Body of pancreas (tissue), 4 donors: ENCODE measurements at regions not wholly inside any gene's neighbourhood (a gene's known extent, or its start where the extent isn't known, plus 50 kb on each side); places are given as distances from the start of the nearest gene placed in this dataset.

Experiments used
- ATAC-seq: fragments of 150-250 bp; one replicate; pipeline ENCODE4 v1.9.1; 2016
- DNase-seq, 4 donors: peaks; one replicate each; pipeline ENCODE4 v3.0.0-alpha.2; 2019
- H3K27ac ChIP-seq, 4 donors: fragments of 200-600 bp; sonication (generic); 1 replicate in 3 of 4; 2 replicates in 1 of 4; pipeline versions ENCODE4 v1.5.1 to v1.6.1; 2016 to 2019; ENCODE audit warnings: mild to moderate bottlenecking in 1 of 4, mixed read lengths in 1 of 4, moderate library complexity in 1 of 4
- H3K27me3 ChIP-seq, 2 donors: fragments of 200-600 bp; sonication (generic); one replicate each; pipeline ENCODE4 v1.6.0; 2016; ENCODE audit warnings: mild to moderate bottlenecking in 1 of 2
- H3K36me3 ChIP-seq, 2 donors: fragments of 200-600 bp; sonication (generic); replicated peaks in 1 of 2; 2 replicates each; pipeline ENCODE4 v1.5.1; 2016; ENCODE audit warnings: low read depth in 2 of 2; ENCODE audit not compliant: insufficient read depth in 1 of 2
- H3K4me1 ChIP-seq: fragments of 200-600 bp; sonication (generic); one replicate; pipeline ENCODE4 v1.6.0; 2016
- H3K4me3 ChIP-seq, 2 donors: fragments of 200-600 bp; sonication (generic); 1 replicate in 1 of 2; 2 replicates in 1 of 2; pipeline ENCODE4 v1.5.1; 2016 to 2019
- H3K9me3 ChIP-seq, 3 donors: fragments of 200-600 bp; sonication (generic); 1 replicate in 2 of 3; 2 replicates in 1 of 3; pipeline ENCODE4 v1.5.1; 2016
- CTCF ChIP-seq, 7 experiments: fragments of 450-650 bp in 4 of 7; fragments of 200-600 bp in 3 of 7; sonication (generic) in 3 of 7; IDR thresholded peaks; one replicate each; pipeline ENCODE4 v1.5.1; 2016 to 2019; ENCODE audit warnings: antibody characterized with exemption in 7 of 7
- POLR2A ChIP-seq, 3 donors: fragments of 450-650 bp; IDR thresholded peaks; one replicate each; pipeline ENCODE4 v1.6.1; 2016; ENCODE audit warnings: antibody characterized with exemption in 3 of 3, mild to moderate bottlenecking in 2 of 3
- WGBS, 2 donors: methylation state at CpG; one replicate each; pipeline ENCODE4 v1.1.5; 2017; 5-methylcytosine and 5-hydroxymethylcytosine counted together
- intact Hi-C: fragments of 100-400 bp; cut with DNase I; formaldehyde crosslinking; loops from one replicate; pipeline ENCODE4 v1.15.1; 2023

DNA sequence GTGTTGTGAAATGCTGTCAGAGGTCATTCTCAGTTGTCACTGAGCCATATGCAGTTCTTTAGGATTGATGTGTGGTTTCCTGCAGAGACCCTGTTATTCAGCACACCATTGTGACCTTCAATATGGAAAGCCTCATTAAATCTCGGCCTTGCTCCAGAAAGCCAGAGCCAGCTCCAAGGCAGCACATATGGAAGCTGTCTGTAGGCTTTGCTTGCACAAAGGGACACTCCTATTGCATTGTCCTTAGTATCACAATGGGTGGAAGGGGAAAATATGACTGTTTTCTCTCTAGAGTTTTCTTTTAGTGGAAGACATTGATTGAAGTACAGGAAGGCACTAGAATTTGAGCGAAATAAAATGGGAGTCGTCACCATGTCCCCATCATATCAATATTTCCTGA is 179.0 kb downstream of the CEP135 start:
- DNase-seq (no peak), ATAC-seq (no peak)
- no peak overlapping the region for H3K4me3 ChIP-seq
- WGBS, 2 donors: 63 to 68% methylated on average over 3 of the region's 3 CpGs
- intact Hi-C loops: no loop called here
- H3K9me3 ChIP-seq: no peaks in the 10 kb centered on the region
- no peaks in the 10 kb centered on the region for H3K27me3 ChIP-seq
- H3K36me3 ChIP-seq: no peaks in the 10 kb centered on the region
- H3K27ac ChIP-seq: no peak overlapping the region
- no peaks in the 10 kb centered on the region for H3K4me1 ChIP-seq
- TF ChIP-seq CTCF (IDR thresholded peaks at IDR 0.05) (no peak), POLR2A (IDR thresholded peaks at IDR 0.05) (no peak)

DNA sequence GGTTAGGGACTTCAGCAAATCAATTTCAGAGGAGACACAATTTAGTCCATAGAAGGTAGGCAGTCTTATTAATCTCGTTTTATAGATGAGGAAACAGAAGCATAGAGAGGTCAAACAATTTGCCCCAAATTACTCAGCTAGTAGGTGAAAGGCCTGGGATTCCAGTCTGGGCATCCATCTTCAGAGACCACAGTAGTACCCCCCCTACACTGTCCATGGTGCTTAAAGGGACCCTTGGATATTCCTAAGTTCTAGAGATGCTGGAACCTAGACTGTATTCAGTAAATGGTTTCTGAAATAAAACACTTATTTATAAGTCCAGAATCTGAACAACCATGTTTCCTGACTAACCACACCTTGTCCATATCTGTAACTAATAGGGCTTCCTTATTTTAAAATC is 174.8 kb downstream of the CEP135 start:
- Histone ChIP-seq H3K9me3 (no peaks in the 10 kb centered on the region), H3K4me3 (no peak overlapping the region), H3K36me3 (no peaks in the 10 kb centered on the region), H3K4me1 (no peaks in the 10 kb centered on the region), H3K27ac (no peak overlapping the region), H3K27me3 (no peaks in the 10 kb centered on the region)
- ATAC-seq (no peak), DNase-seq (no peak)
- TF ChIP-seq CTCF (IDR thresholded peaks at IDR 0.05): no peak
- TF ChIP-seq POLR2A (IDR thresholded peaks at IDR 0.05): no peak
- intact Hi-C loops: no loop called here
- WGBS, 2 donors: 25 to 52% methylated on average over 1 of the region's 1 CpG

- intact Hi-C loops: no loop called here
- Histone ChIP-seq H3K27ac (no peak overlapping the region), H3K4me1 (no peaks in the 10 kb centered on the region), H3K9me3 (no peaks in the 10 kb centered on the region), H3K4me3 (no peak overlapping the region), H3K27me3 (no peaks in the 10 kb centered on the region), H3K36me3 (no peaks in the 10 kb centered on the region)
- 36 to 54% methylated on average over 3 of the region's 3 CpGs for WGBS, 2 donors
- DNase-seq: no peak
- no peak for ATAC-seq
- no peak for TF ChIP-seq POLR2A (IDR thresholded peaks at IDR 0.05)
- no peak for TF ChIP-seq CTCF (IDR thresholded peaks at IDR 0.05)
These were observed 174.3 kb downstream of the CEP135 start for GRCh38 chr4:56123051-56123450.

DNA sequence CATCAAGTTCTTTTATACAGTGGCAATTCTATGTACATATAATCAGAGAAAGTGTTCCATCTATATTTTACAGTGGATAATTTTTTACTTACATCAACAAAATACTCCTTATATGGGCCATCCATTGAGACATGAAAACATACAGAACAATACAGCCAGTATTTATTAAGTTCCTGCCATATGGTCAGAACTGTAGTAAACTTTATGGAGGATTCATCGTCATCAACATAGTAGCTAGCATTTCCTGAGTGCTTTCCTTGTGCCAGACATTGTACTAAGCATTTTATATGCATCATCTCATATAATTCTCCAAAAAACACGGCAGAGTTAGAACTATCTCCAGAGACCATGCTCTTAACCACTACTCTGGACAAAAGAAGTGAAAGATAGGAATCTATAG is 170.1 kb downstream of the CEP135 start:
- 74 to 84% methylated on average over 2 of the region's 2 CpGs for WGBS, 2 donors
- intact Hi-C loops: no loop called here

More for the DNA sequence above, 170.1 kb downstream of the CEP135 start:
- Histone ChIP-seq H3K27me3 (no peaks in the 10 kb centered on the region), H3K4me1 (no peaks in the 10 kb centered on the region), H3K36me3 (no peaks in the 10 kb centered on the region), H3K9me3 (no peaks in the 10 kb centered on the region), H3K4me3 (no peak overlapping the region), H3K27ac (no peak overlapping the region)
- TF ChIP-seq POLR2A (IDR thresholded peaks at IDR 0.05) (no peak), CTCF (IDR thresholded peaks at IDR 0.05) (no peak)
- ATAC-seq: no peak
- DNase-seq: no peak
